ENCODE measurements at regions not wholly inside any gene's neighbourhood (a gene's known extent, or its start where the extent isn't known, plus 50 kb on each side); places are given as distances from the start of the nearest gene placed in this dataset.

GRCh38 chr12:3379079-3379478, 111.9 kb upstream of the PRMT8 start:
- no peak overlapping the region for H2AK5ac ChIP-seq (ENCODE audit: insufficient read length, low read length)
- H4K5ac ChIP-seq (ENCODE audit: insufficient read length, low read depth, low read length): no peak overlapping the region
- H2BK12ac ChIP-seq (ENCODE audit: insufficient read length, low read depth, low read length): no peak overlapping the region
- DNase-seq: no peak
- TF ChIP-seq, protein P1, sequence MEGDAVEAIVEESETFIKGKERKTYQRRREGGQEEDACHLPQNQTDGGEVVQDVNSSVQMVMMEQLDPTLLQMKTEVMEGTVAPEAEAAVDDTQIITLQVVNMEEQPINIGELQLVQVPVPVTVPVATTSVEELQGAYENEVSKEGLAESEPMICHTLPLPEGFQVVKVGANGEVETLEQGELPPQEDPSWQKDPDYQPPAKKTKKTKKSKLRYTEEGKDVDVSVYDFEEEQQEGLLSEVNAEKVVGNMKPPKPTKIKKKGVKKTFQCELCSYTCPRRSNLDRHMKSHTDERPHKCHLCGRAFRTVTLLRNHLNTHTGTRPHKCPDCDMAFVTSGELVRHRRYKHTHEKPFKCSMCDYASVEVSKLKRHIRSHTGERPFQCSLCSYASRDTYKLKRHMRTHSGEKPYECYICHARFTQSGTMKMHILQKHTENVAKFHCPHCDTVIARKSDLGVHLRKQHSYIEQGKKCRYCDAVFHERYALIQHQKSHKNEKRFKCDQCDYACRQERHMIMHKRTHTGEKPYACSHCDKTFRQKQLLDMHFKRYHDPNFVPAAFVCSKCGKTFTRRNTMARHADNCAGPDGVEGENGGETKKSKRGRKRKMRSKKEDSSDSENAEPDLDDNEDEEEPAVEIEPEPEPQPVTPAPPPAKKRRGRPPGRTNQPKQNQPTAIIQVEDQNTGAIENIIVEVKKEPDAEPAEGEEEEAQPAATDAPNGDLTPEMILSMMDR (conservative IDR thresholded peaks at IDR 0.05): no peak
- no peak overlapping the region for H3T11ph ChIP-seq (ENCODE audit: low read length)
- no peak overlapping the region; a peak in 1 of 7 replicates for H3K27ac Mint-ChIP-seq
- peaks cover 4 to 7% of the 10 kb centered on the region in 2 experiments for H3K4me1 Mint-ChIP-seq
- H3K4me3 Mint-ChIP-seq: no peak overlapping the region
- H2BK15ac ChIP-seq (ENCODE audit: low read depth, low read length): no peak overlapping the region
- no peaks in the 10 kb centered on the region for H3K27me3 ChIP-seq (ENCODE audit: insufficient read depth, low read length)
- no peak overlapping the region for H3K27ac ChIP-seq (ENCODE audit: insufficient read length, low read depth, low read length)
- H3K23ac ChIP-seq (ENCODE audit: insufficient read length, low read depth, low read length): no peak overlapping the region
- no peak overlapping the region for H4K91ac ChIP-seq (ENCODE audit: insufficient read length, low read depth, low read length)
- H2BK20ac ChIP-seq (ENCODE audit: low read depth, low read length, poor library complexity, severe bottlenecking): no peak overlapping the region
- WGBS (ENCODE audit: extremely low coverage, insufficient read length, low lambda C conversion rate): no CpG with 5 or more reads among the region's 6 CpGs
- H3K23me2 ChIP-seq (ENCODE audit: insufficient read length, low read depth, low read length, poor library complexity, severe bottlenecking): no peaks in the 10 kb centered on the region
- no peak overlapping the region for H2BK5ac ChIP-seq (ENCODE audit: insufficient read length, low read length)
- no peaks in the 10 kb centered on the region for H3K79me1 ChIP-seq (ENCODE audit: insufficient read depth, low read depth, low read length, poor library complexity, severe bottlenecking)
- no peak overlapping the region for H4K8ac ChIP-seq (replicated peaks; ENCODE audit: insufficient read length, low read depth, low read length)
- H3K18ac ChIP-seq (ENCODE audit: insufficient read length, low read depth, low read length): no peak overlapping the region
- H3K4me1 ChIP-seq (ENCODE audit: insufficient read depth, low read length): no peaks in the 10 kb centered on the region
- no peaks in the 10 kb centered on the region for H4K20me1 ChIP-seq (ENCODE audit: control insufficient read depth, insufficient read depth, insufficient read length)
- H3K79me2 ChIP-seq (ENCODE audit: insufficient read depth, low read length): no peaks in the 10 kb centered on the region
- H3K4me2 ChIP-seq (ENCODE audit: insufficient read depth, insufficient read length, low read length): no peak overlapping the region
- no peak overlapping the region for H2BK120ac ChIP-seq (ENCODE audit: low read depth, low read length, poor library complexity, severe bottlenecking)
- H3K27me3 Mint-ChIP-seq (ENCODE audit: low read depth): peaks cover 9% of the 10 kb centered on the region
- H3K14ac ChIP-seq (ENCODE audit: insufficient read depth, low read length): no peak overlapping the region
- H3K9me3 ChIP-seq (ENCODE audit: control insufficient read depth, low read depth, low read length): no peaks in the 10 kb centered on the region
- no peaks in the 10 kb centered on the region for H3K36me3 Mint-ChIP-seq (ENCODE audit: insufficient read depth in 1 of 3, low read depth in 3 of 3)
- no peak overlapping the region for H3K56ac ChIP-seq (ENCODE audit: insufficient read length, low read depth, low read length)
- H3K9me3 Mint-ChIP-seq: no peaks in the 10 kb centered on the region; a peak in 2 of 5 replicates
- H2AFZ ChIP-seq (ENCODE audit: low read length): no peak overlapping the region
- H3K9ac ChIP-seq (ENCODE audit: extremely low read depth, insufficient read length, low read length): no peak overlapping the region
- no peak overlapping the region for H3K4ac ChIP-seq (ENCODE audit: low read depth, low read length)
